Nephron progenitor cell (in vitro differentiated cells): ENCODE measurements at regions not wholly inside any gene's neighbourhood (a gene's known extent, or its start where the extent isn't known, plus 50 kb on each side); places are given as distances from the start of the nearest gene placed in this dataset.

Experiments
- DNase-seq: peaks from one replicate; pipeline ENCODE4 v3.0.0; 2021
- H3K27ac Mint-ChIP-seq: 2 replicates; pipeline ENCODE4 v1.8.0; 2021; ENCODE audit warnings: mild to moderate bottlenecking, moderate library complexity, mixed read lengths
- H3K27me3 Mint-ChIP-seq: 2 replicates; pipeline ENCODE4 v1.8.0; 2021; ENCODE audit warnings: mild to moderate bottlenecking, low read depth, mixed read lengths; ENCODE audit not compliant: poor library complexity
- H3K36me3 Mint-ChIP-seq: 2 replicates; pipeline ENCODE4 v1.8.0; 2021; ENCODE audit warnings: low read depth, mixed read lengths
- H3K4me1 Mint-ChIP-seq: 2 replicates; pipeline ENCODE4 v1.8.0; 2021; ENCODE audit warnings: mixed read lengths
- H3K4me3 Mint-ChIP-seq: 2 replicates; pipeline ENCODE4 v1.8.0; 2021; ENCODE audit warnings: mild to moderate bottlenecking, moderate library complexity, mixed read lengths
- H3K9me3 Mint-ChIP-seq: 2 replicates; pipeline ENCODE4 v1.8.0; 2021; ENCODE audit warnings: mild to moderate bottlenecking, moderate library complexity, mixed read lengths
- TF ChIP-seq, protein P1 (sequence below): fragments of 200-600 bp; sonication (generic); IDR thresholded peaks from 2 replicates; pipeline ENCODE4 v1.5.0; 2021; ENCODE audit warnings: antibody characterized with exemption

DNA sequence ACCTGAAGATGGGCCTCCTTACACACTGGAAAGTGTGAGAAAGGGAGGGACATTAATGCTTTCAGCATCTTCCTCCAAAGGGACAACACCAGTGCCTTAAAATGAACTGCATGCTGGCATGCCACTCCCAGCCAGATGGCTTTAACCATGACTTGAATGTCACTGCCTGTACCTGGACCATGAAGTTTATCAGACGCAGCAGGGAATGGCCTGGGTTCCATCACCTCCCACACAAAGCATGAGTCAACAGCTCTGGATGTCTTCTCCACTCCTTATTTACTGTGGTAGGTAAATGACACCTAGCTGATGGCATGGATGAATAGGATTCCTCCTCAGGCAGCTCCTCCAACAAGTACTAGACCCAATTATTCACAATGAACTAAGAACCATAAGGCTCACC lies 645.6 kb downstream of the SOX5 start:
- DNase-seq, result no peak
- H3K4me3 Mint-ChIP-seq, result no peak overlapping the region
- peaks cover 5% of the 10 kb centered on the region for H3K27me3 Mint-ChIP-seq
- no peaks in the 10 kb centered on the region for H3K36me3 Mint-ChIP-seq
- peaks cover 8% of the 10 kb centered on the region for H3K9me3 Mint-ChIP-seq
- no peaks in the 10 kb centered on the region for H3K4me1 Mint-ChIP-seq
- no peak overlapping the region for H3K27ac Mint-ChIP-seq
- TF ChIP-seq, protein P1, sequence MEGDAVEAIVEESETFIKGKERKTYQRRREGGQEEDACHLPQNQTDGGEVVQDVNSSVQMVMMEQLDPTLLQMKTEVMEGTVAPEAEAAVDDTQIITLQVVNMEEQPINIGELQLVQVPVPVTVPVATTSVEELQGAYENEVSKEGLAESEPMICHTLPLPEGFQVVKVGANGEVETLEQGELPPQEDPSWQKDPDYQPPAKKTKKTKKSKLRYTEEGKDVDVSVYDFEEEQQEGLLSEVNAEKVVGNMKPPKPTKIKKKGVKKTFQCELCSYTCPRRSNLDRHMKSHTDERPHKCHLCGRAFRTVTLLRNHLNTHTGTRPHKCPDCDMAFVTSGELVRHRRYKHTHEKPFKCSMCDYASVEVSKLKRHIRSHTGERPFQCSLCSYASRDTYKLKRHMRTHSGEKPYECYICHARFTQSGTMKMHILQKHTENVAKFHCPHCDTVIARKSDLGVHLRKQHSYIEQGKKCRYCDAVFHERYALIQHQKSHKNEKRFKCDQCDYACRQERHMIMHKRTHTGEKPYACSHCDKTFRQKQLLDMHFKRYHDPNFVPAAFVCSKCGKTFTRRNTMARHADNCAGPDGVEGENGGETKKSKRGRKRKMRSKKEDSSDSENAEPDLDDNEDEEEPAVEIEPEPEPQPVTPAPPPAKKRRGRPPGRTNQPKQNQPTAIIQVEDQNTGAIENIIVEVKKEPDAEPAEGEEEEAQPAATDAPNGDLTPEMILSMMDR, result no peak

DNA sequence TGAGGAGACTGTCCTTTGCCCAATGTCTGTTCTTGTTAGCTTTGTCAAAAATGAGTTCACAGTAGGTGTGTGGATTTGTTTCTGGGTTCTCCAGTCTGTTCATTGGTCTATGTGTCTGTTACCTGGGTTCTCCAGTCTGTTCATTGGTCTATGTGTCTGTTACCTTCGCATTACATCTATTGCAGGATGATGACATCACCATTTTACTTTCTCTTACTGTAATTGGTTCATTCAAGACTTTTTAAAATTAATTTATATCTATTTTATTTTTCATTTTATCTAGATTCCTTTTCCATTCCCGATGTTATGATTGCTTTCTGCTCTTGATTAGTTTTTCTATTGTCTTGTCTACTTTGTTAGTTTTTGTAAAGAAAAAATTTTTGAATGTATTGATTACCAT lies 615.5 kb downstream of the SOX5 start:
- no peak overlapping the region for H3K27ac Mint-ChIP-seq
- DNase-seq, result no peak
- H3K4me1 Mint-ChIP-seq, result no peaks in the 10 kb centered on the region
- TF ChIP-seq, protein P1, result no peak
- no peak overlapping the region for H3K4me3 Mint-ChIP-seq
- no peaks in the 10 kb centered on the region for H3K36me3 Mint-ChIP-seq
- peaks cover 4% of the 10 kb centered on the region for H3K27me3 Mint-ChIP-seq
- H3K9me3 Mint-ChIP-seq, result no peaks in the 10 kb centered on the region

DNA sequence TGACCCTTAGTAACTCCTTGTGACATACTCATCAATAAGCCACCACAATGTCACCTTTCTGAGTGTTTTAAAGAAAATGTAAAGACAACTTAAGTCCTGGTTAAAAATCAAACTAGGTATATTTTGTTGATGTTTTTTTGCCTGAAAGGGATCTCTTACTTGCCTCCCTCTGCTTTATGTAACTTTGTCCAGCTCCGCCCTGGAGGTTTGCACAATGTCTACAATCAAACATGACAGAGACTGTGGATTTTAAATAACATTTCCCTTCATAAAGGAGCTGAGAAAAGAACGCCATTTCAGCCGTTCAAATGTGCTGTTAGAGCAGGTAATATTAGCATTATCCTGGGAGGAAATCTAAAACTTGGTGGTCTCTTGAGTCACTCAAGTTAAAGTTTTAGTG lies 613.9 kb downstream of the SOX5 start:
- TF ChIP-seq, protein P1, result no peak
- no peaks in the 10 kb centered on the region for H3K36me3 Mint-ChIP-seq
- no peak overlapping the region for H3K4me3 Mint-ChIP-seq
- no peak for DNase-seq
- H3K4me1 Mint-ChIP-seq, result no peaks in the 10 kb centered on the region
- no peak overlapping the region for H3K27ac Mint-ChIP-seq
- H3K27me3 Mint-ChIP-seq, result peaks cover 4% of the 10 kb centered on the region
- no peaks in the 10 kb centered on the region for H3K9me3 Mint-ChIP-seq

DNA sequence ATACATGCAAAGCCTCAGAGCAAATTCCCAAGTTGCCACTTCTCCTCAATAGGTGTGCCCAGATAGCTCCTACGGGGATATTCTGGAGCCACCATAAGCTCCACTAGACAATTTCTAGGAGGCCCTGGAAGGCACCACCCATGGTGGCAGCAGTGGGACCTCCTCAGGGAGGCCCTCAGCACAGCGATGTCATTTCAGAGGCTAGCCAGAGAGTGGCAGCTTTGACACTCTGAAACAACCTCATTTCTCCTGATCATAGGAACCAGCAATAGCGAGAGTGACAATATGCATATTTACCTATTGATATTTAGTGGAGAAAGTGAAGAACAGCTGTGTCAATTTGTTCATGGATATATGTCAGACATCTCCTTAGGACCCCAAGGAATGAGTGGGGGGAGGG lies 612.3 kb downstream of the SOX5 start:
- H3K27me3 Mint-ChIP-seq, result peaks cover 8% of the 10 kb centered on the region
- H3K9me3 Mint-ChIP-seq, result no peaks in the 10 kb centered on the region
- H3K4me3 Mint-ChIP-seq, result no peak overlapping the region
- DNase-seq, result no peak
- TF ChIP-seq, protein P1, result no peak
- H3K36me3 Mint-ChIP-seq, result no peaks in the 10 kb centered on the region
- H3K27ac Mint-ChIP-seq, result no peak overlapping the region
- no peaks in the 10 kb centered on the region for H3K4me1 Mint-ChIP-seq

DNA sequence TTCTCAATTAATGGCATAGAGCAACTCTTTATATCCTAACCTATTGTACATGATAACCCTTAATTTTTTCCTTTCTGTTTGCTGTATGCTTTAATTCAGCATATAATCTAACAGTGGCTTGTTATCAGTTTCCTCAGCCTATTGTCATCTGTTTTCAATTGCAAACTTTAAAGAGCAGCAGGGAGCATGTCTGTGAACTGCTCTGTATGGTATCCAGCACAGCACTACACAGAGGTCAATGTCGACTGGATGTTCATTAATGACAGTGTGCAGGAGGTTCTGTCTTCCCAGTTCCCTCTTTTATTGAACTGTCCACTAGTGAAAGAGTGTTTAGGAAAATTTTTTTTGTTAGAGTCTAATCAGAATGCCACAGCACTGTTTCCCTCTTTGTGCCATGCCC lies 609.1 kb downstream of the SOX5 start:
- Mint-ChIP-seq H3K4me3 (no peak overlapping the region), H3K27me3 (peaks cover 8% of the 10 kb centered on the region), H3K4me1 (no peaks in the 10 kb centered on the region), H3K9me3 (no peaks in the 10 kb centered on the region), H3K27ac (no peak overlapping the region), H3K36me3 (no peaks in the 10 kb centered on the region)
- TF ChIP-seq, protein P1, result no peak
- no peak for DNase-seq

DNA sequence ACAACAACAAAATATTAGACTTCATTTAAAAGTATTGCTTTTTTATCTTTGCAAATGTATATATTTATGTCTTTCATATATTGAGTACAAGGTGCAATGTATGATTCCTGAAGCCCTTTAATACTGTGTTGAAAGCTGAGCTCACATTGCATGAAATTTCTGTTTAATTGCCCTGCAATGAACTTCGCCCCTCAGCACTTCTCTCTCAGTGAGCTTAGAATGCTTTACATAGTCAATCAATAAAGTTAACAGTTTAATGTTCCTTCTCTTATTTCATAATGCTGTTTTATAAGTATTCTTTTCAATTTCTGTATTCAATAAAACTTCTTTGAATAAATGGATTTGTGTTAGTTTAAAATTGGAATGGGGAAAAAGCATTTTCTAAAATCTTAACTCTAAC lies 607.1 kb downstream of the SOX5 start:
- H3K4me3 Mint-ChIP-seq, result no peak overlapping the region
- H3K27me3 Mint-ChIP-seq, result peaks cover 8% of the 10 kb centered on the region
- no peak overlapping the region for H3K27ac Mint-ChIP-seq
- no peaks in the 10 kb centered on the region for H3K9me3 Mint-ChIP-seq
- no peak for DNase-seq
- TF ChIP-seq, protein P1, result no peak
- H3K36me3 Mint-ChIP-seq, result no peaks in the 10 kb centered on the region
- H3K4me1 Mint-ChIP-seq, result no peaks in the 10 kb centered on the region
